Stimulated activated naive B cell treated with anti-CD40 and anti-IgM and Interleukin-4, amounts not matched to agents 10 μg/mL and 1 μg/mL and 100 μg/mL, for 72 hours (primary cell): ENCODE measurements at regions not wholly inside any gene's neighbourhood (a gene's known extent, or its start where the extent isn't known, plus 50 kb on each side); places are given as distances from the start of the nearest gene placed in this dataset.

Source experiments
- ATAC-seq, 2 donors: fragments of 150-1000 bp; cut with Tn5 transposase; replicated peaks; 2 replicates each; pipeline ENCODE4 v1.10.0; 2021; ENCODE audit warnings: moderate library complexity in 1 of 2
- DNase-seq: peaks from one replicate; pipeline ENCODE4 v3.0.0; 2021
- H3K27ac Mint-ChIP-seq: one replicate; pipeline ENCODE4 v1.8.0; 2022; ENCODE audit warnings: mild to moderate bottlenecking, mixed read lengths
- H3K27me3 Mint-ChIP-seq, 2 donors: one replicate each; pipeline ENCODE4 v1.8.0; 2022; ENCODE audit warnings: mixed read lengths in 2 of 2
- H3K36me3 Mint-ChIP-seq, 2 donors: one replicate each; pipeline ENCODE4 v1.8.0; 2022; ENCODE audit warnings: mixed read lengths in 2 of 2, mild to moderate bottlenecking in 1 of 2
- H3K4me1 Mint-ChIP-seq, 2 donors: one replicate each; pipeline ENCODE4 v1.8.0; 2022; ENCODE audit warnings: mixed read lengths in 2 of 2, mild to moderate bottlenecking in 1 of 2
- H3K4me3 Mint-ChIP-seq, 2 donors: one replicate each; pipeline ENCODE4 v1.8.0; 2022; ENCODE audit warnings: mild to moderate bottlenecking in 2 of 2, mixed read lengths in 2 of 2, moderate library complexity in 1 of 2
- H3K9me3 Mint-ChIP-seq, 2 donors: one replicate each; pipeline ENCODE4 v1.8.0; 2022; ENCODE audit warnings: mixed read lengths in 2 of 2, mild to moderate bottlenecking in 1 of 2

GRCh38 chr12:127388985-127389384 lies 878.0 kb upstream of the TMEM132C start:
- no peak overlapping the region for H3K4me3 Mint-ChIP-seq
- no peak for ATAC-seq
- peaks cover 3 to 4% of the 10 kb centered on the region in 2 donors for H3K9me3 Mint-ChIP-seq
- no peaks in the 10 kb centered on the region for H3K27me3 Mint-ChIP-seq
- H3K27ac Mint-ChIP-seq: no peak overlapping the region
- no peak for DNase-seq
- H3K36me3 Mint-ChIP-seq: no peaks in the 10 kb centered on the region
- no peaks in the 10 kb centered on the region for H3K4me1 Mint-ChIP-seq

GRCh38 chr12:127389923-127390322 lies 877.0 kb upstream of the TMEM132C start:
- no peak for DNase-seq
- ATAC-seq: no peak
- Mint-ChIP-seq H3K9me3 (peaks cover 0 to 3% of the 10 kb centered on the region in 2 donors), H3K27me3 (no peaks in the 10 kb centered on the region), H3K36me3 (no peaks in the 10 kb centered on the region), H3K4me3 (no peak overlapping the region), H3K27ac (no peak overlapping the region), H3K4me1 (no peaks in the 10 kb centered on the region)

GRCh38 chr12:127393465-127393864 lies 873.5 kb upstream of the TMEM132C start:
- H3K27ac Mint-ChIP-seq: no peak overlapping the region
- no peaks in the 10 kb centered on the region for H3K27me3 Mint-ChIP-seq
- no peak overlapping the region for H3K4me3 Mint-ChIP-seq
- peaks cover 0 to 2% of the 10 kb centered on the region in 2 donors for H3K9me3 Mint-ChIP-seq
- no peaks in the 10 kb centered on the region for H3K4me1 Mint-ChIP-seq
- no peaks in the 10 kb centered on the region for H3K36me3 Mint-ChIP-seq
- ATAC-seq (no peak), DNase-seq (no peak)

- Mint-ChIP-seq H3K4me3 (no peak overlapping the region), H3K9me3 (peaks cover 0 to 2% of the 10 kb centered on the region in 2 donors), H3K4me1 (no peaks in the 10 kb centered on the region), H3K27me3 (no peaks in the 10 kb centered on the region), H3K36me3 (no peaks in the 10 kb centered on the region), H3K27ac (no peak overlapping the region)
- DNase-seq (no peak), ATAC-seq (no peak)
Measured at GRCh38 chr12:127393896-127394295, 873.1 kb upstream of the TMEM132C start.

- Mint-ChIP-seq H3K27me3 (no peaks in the 10 kb centered on the region), H3K4me1 (no peaks in the 10 kb centered on the region), H3K27ac (no peak overlapping the region), H3K4me3 (no peak overlapping the region), H3K36me3 (no peaks in the 10 kb centered on the region), H3K9me3 (no peaks in the 10 kb centered on the region)
- no peak for DNase-seq
- ATAC-seq: no peak
Measured at GRCh38 chr12:127396734-127397133, 870.2 kb upstream of the TMEM132C start.

- H3K27me3 Mint-ChIP-seq: no peaks in the 10 kb centered on the region
- H3K36me3 Mint-ChIP-seq: no peaks in the 10 kb centered on the region
- no peak overlapping the region for H3K27ac Mint-ChIP-seq
- DNase-seq (no peak), ATAC-seq (no peak)
- H3K4me1 Mint-ChIP-seq: no peaks in the 10 kb centered on the region
- no peaks in the 10 kb centered on the region for H3K9me3 Mint-ChIP-seq
- H3K4me3 Mint-ChIP-seq: no peak overlapping the region
Measured at GRCh38 chr12:127398016-127398710, 868.8 kb upstream of the TMEM132C start.

DNA sequence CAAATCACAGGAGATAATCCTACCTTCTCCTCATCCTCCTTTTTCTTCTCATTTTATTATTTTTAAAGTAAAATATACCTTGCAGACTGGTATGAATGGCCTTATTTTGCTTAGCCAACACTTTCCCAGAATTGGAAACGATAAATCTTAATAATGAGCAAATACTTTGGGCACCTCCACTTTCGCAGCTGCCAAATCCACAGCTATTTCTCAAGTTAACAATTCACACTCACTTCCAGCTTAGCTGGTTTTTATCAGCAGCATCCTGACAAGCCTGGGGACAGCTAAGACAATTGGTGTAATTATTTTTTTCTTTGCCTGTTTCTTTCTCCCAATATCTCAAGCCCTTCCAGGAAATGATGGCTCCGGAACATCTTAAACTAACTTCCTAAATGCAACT lies 867.5 kb upstream of the TMEM132C start:
- no peaks in the 10 kb centered on the region for H3K9me3 Mint-ChIP-seq
- no peak for ATAC-seq
- DNase-seq: no peak
- H3K4me1 Mint-ChIP-seq: no peaks in the 10 kb centered on the region
- no peaks in the 10 kb centered on the region for H3K36me3 Mint-ChIP-seq
- no peak overlapping the region for H3K27ac Mint-ChIP-seq
- H3K27me3 Mint-ChIP-seq: no peaks in the 10 kb centered on the region
- H3K4me3 Mint-ChIP-seq: no peak overlapping the region

DNA sequence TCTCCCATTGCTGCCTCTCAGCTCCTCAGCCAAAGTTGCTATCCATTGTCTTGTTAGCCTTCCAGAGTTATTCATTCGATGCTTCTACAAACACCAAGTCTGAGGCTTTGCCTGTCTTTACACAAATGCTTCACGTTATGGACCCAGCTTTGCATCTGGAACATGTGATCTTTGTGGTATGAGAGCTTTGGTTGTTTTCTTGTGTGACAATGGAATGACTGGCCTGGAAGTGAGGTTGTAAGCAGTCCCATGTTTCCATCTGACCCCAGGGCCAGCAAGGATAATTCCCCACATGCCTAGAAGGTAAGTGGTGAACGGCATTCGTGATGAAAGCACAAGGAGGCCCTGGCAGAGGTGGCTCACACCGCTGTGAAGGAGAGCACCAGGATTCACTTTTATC lies 866.7 kb upstream of the TMEM132C start:
- ATAC-seq: no peak
- Mint-ChIP-seq H3K36me3 (no peaks in the 10 kb centered on the region), H3K9me3 (no peaks in the 10 kb centered on the region), H3K27ac (no peak overlapping the region), H3K4me1 (no peaks in the 10 kb centered on the region), H3K4me3 (no peak overlapping the region), H3K27me3 (no peaks in the 10 kb centered on the region)
- DNase-seq: no peak

DNA sequence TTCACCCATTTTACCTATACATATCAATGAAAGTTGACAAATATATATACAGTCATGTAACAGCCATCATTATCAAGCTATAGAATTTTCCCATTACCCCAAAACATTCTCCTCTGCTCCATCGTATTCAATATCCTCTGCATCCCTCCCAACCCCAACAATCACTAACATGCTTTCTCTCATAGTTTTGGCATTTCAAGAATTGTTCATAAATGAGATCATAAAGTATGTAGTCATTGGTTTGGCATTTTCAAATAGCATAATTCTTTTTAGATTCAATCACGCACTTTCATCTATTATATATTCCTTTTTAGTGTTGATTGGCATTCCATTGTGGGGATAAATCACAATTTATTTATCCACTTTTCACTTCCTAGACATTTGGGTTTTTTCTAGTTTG lies 866.0 kb upstream of the TMEM132C start:
- no peaks in the 10 kb centered on the region for H3K4me1 Mint-ChIP-seq
- no peak overlapping the region for H3K4me3 Mint-ChIP-seq
- H3K9me3 Mint-ChIP-seq: no peaks in the 10 kb centered on the region
- no peaks in the 10 kb centered on the region for H3K36me3 Mint-ChIP-seq
- no peaks in the 10 kb centered on the region for H3K27me3 Mint-ChIP-seq
- H3K27ac Mint-ChIP-seq: no peak overlapping the region
- no peak for DNase-seq
- ATAC-seq: no peak

GRCh38 chr12:127401536-127401935 lies 865.4 kb upstream of the TMEM132C start:
- ATAC-seq: no peak
- no peaks in the 10 kb centered on the region for H3K27me3 Mint-ChIP-seq
- no peak overlapping the region for H3K4me3 Mint-ChIP-seq
- H3K4me1 Mint-ChIP-seq: no peaks in the 10 kb centered on the region
- H3K9me3 Mint-ChIP-seq: no peaks in the 10 kb centered on the region
- H3K27ac Mint-ChIP-seq: no peak overlapping the region
- DNase-seq: no peak
- no peaks in the 10 kb centered on the region for H3K36me3 Mint-ChIP-seq

GRCh38 chr12:127411166-127411915 lies 855.6 kb upstream of the TMEM132C start:
- no peaks in the 10 kb centered on the region for H3K27me3 Mint-ChIP-seq
- H3K9me3 Mint-ChIP-seq: peaks cover 0 to 4% of the 10 kb centered on the region in 2 donors
- no peaks in the 10 kb centered on the region for H3K36me3 Mint-ChIP-seq
- H3K27ac Mint-ChIP-seq: no peak overlapping the region
- DNase-seq: no peak
- ATAC-seq: no peak
- no peaks in the 10 kb centered on the region for H3K4me1 Mint-ChIP-seq
- H3K4me3 Mint-ChIP-seq: no peak overlapping the region

DNA sequence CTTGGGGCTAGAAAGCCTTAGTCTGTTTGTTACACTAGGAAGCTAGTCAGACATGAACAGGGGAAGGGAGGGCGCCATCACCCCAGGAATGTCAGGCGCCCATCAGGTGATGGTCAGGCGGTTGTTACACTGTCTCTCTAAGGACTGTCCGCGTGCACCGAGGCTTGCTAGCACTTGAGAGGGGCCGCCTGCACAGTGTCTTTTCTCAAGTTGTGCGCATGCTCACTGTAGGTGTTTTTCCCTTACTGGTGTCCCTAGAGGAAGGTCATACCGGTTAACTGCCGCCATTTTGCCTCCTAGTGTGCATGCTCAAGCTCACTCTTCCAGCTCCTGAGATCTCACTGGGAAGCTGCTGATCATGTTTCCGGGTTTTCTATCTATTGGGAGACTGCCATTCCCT lies 855.0 kb upstream of the TMEM132C start:
- no peaks in the 10 kb centered on the region for H3K27me3 Mint-ChIP-seq

GRCh38 chr12:127412866-127413265 lies 854.1 kb upstream of the TMEM132C start:
- Mint-ChIP-seq H3K27me3 (no peaks in the 10 kb centered on the region), H3K27ac (no peak overlapping the region), H3K9me3 (peaks cover 5 to 10% of the 10 kb centered on the region in 2 donors), H3K4me1 (no peaks in the 10 kb centered on the region), H3K4me3 (no peak overlapping the region), H3K36me3 (no peaks in the 10 kb centered on the region)
- no peak for ATAC-seq
- no peak for DNase-seq

More for the DNA sequence above, 855.0 kb upstream of the TMEM132C start:
- DNase-seq (no peak), ATAC-seq (no peak)
- Mint-ChIP-seq H3K4me1 (no peaks in the 10 kb centered on the region), H3K27ac (no peak overlapping the region), H3K9me3 (peaks cover 0 to 6% of the 10 kb centered on the region in 2 donors), H3K36me3 (no peaks in the 10 kb centered on the region), H3K4me3 (no peak overlapping the region)

DNA sequence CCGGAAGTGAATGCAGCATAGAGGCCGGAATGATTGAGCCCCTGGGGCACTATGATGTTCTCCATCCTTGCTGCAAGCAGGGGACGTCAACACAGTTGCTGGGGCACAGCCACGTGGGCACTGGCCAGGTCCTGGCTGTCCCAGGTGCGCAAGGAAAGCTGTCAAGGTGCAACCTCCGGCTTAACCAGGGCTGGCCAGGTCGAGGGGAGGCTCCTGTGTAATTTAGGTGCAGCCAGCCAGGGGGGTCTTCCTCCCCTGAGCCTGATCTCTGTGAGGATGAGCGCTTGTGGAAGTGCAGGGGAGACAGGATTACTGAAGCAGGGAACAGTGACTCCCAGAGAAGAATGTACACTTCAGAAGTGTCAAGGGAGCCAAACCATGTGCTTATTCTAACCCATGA lies 852.8 kb upstream of the TMEM132C start:
- Mint-ChIP-seq H3K27me3 (no peaks in the 10 kb centered on the region), H3K9me3 (peaks cover 12 to 13% of the 10 kb centered on the region in 2 donors), H3K4me1 (no peaks in the 10 kb centered on the region), H3K4me3 (no peak overlapping the region), H3K27ac (no peak overlapping the region), H3K36me3 (no peaks in the 10 kb centered on the region)
- DNase-seq: no peak
- no peak for ATAC-seq

DNA sequence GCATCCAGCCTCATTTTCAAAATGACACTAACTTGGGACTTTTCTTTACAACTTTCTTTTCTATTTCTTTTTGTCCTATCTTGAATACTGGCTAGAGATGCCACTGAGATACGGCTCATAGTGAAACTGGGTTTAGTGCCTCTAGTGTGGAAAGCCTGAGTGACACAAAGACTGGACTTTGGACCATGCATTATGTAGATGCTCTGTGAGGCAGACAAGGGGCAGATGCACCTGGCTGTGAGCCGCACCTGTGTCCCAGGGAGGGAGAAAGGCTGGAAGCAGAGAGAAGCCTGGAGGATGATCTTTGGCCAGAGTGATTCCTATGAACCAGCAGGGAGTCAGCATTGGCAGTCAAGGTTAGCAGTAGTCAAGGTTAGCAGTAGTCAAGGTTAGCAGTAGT lies 852.3 kb upstream of the TMEM132C start:
- H3K9me3 Mint-ChIP-seq: peaks cover 12 to 13% of the 10 kb centered on the region in 2 donors
- H3K4me1 Mint-ChIP-seq: no peaks in the 10 kb centered on the region
- no peaks in the 10 kb centered on the region for H3K27me3 Mint-ChIP-seq
- no peaks in the 10 kb centered on the region for H3K36me3 Mint-ChIP-seq
- H3K27ac Mint-ChIP-seq: no peak overlapping the region
- DNase-seq (no peak), ATAC-seq (no peak)
- no peak overlapping the region for H3K4me3 Mint-ChIP-seq
